Large intestine (tissue), 3 donors: ENCODE measurements at regions not wholly inside any gene's neighbourhood (a gene's known extent, or its start where the extent isn't known, plus 50 kb on each side); places are given as distances from the start of the nearest gene placed in this dataset.

ENCODE experiments used
- DNase-seq, 2 donors: peaks; one replicate each; pipeline versions ENCODE4 v3.0.0 to v3.0.0-alpha.2; 2013
- H3K27ac ChIP-seq: one replicate; pipeline ENCODE4 v1.5.1; 2013; ENCODE audit warnings: low read length
- H3K27me3 ChIP-seq: 2 replicates; pipeline ENCODE4 v1.6.1; 2013; ENCODE audit warnings: low read length; ENCODE audit not compliant: control insufficient read depth, insufficient read depth
- H3K36me3 ChIP-seq: 2 replicates; pipeline ENCODE4 v1.6.1; 2013; ENCODE audit warnings: low read length; ENCODE audit not compliant: control insufficient read depth, insufficient read depth
- H3K4me1 ChIP-seq: one replicate; pipeline ENCODE4 v1.6.1; 2013; ENCODE audit warnings: low read length; ENCODE audit not compliant: control insufficient read depth, insufficient read depth
- H3K4me3 ChIP-seq: one replicate; pipeline ENCODE4 v1.5.1; 2013; ENCODE audit warnings: low read length
- H3K9me3 ChIP-seq: one replicate; pipeline ENCODE4 v1.6.1; 2013; ENCODE audit warnings: mild to moderate bottlenecking, low read depth, low read length, moderate library complexity; ENCODE audit not compliant: control insufficient read depth
- WGBS: methylation state at CpG from one replicate; pipeline ENCODE4 v1.1.5; 2013; ENCODE audit warnings: low lambda C conversion rate; ENCODE audit not compliant: insufficient coverage; 5-methylcytosine and 5-hydroxymethylcytosine counted together

- H3K4me3 ChIP-seq: no peak overlapping the region
- no peak for DNase-seq
- H3K9me3 ChIP-seq: no peaks in the 10 kb centered on the region
- no peaks in the 10 kb centered on the region for H3K27me3 ChIP-seq
- H3K27ac ChIP-seq: no peak overlapping the region
- H3K36me3 ChIP-seq: no peaks in the 10 kb centered on the region
- WGBS: 75% methylated on average over 2 of the region's 4 CpGs
- no peaks in the 10 kb centered on the region for H3K4me1 ChIP-seq
Observed at GRCh38 chr18:980586-980985, 75.9 kb downstream of the ADCYAP1 start.

- Histone ChIP-seq H3K36me3 (no peaks in the 10 kb centered on the region), H3K4me3 (no peak overlapping the region), H3K4me1 (no peaks in the 10 kb centered on the region), H3K9me3 (no peaks in the 10 kb centered on the region), H3K27me3 (no peaks in the 10 kb centered on the region), H3K27ac (no peak overlapping the region)
- DNase-seq: no peak
- 100% methylated on average over 3 of the region's 4 CpGs for WGBS
Observed at GRCh38 chr18:984004-984403, 79.3 kb downstream of the ADCYAP1 start.

GRCh38 chr18:985212-985661, 80.6 kb downstream of the ADCYAP1 start:
- 40% methylated on average over 1 of the region's 6 CpGs for WGBS
- H3K4me3 ChIP-seq: no peak overlapping the region
- no peak overlapping the region for H3K27ac ChIP-seq
- DNase-seq: no peak
- H3K9me3 ChIP-seq: no peaks in the 10 kb centered on the region
- H3K36me3 ChIP-seq: no peaks in the 10 kb centered on the region
- no peaks in the 10 kb centered on the region for H3K27me3 ChIP-seq
- no peaks in the 10 kb centered on the region for H3K4me1 ChIP-seq

- no peak overlapping the region for H3K27ac ChIP-seq
- no peak for DNase-seq
- H3K9me3 ChIP-seq: no peaks in the 10 kb centered on the region
- no CpG with 5 or more reads among the region's 3 CpGs for WGBS
- H3K4me3 ChIP-seq: no peak overlapping the region
- no peaks in the 10 kb centered on the region for H3K27me3 ChIP-seq
- H3K4me1 ChIP-seq: no peaks in the 10 kb centered on the region
- no peaks in the 10 kb centered on the region for H3K36me3 ChIP-seq
Observed at GRCh38 chr18:986051-986450, 81.4 kb downstream of the ADCYAP1 start.

GRCh38 chr18:986552-986951, 81.9 kb downstream of the ADCYAP1 start:
- DNase-seq: no peak
- Histone ChIP-seq H3K27me3 (no peaks in the 10 kb centered on the region), H3K4me1 (no peaks in the 10 kb centered on the region), H3K4me3 (no peak overlapping the region), H3K9me3 (no peaks in the 10 kb centered on the region), H3K36me3 (no peaks in the 10 kb centered on the region), H3K27ac (no peak overlapping the region)
- 100% methylated on average over 1 of the region's 1 CpG for WGBS

- Histone ChIP-seq H3K27me3 (no peaks in the 10 kb centered on the region), H3K4me1 (no peaks in the 10 kb centered on the region), H3K27ac (no peak overlapping the region), H3K4me3 (no peak overlapping the region), H3K9me3 (no peaks in the 10 kb centered on the region), H3K36me3 (no peaks in the 10 kb centered on the region)
- no peak for DNase-seq
- WGBS: 60% methylated on average over 1 of the region's 6 CpGs
Observed at GRCh38 chr18:987325-988186, 82.9 kb downstream of the ADCYAP1 start.

GRCh38 chr18:989425-989824, 84.8 kb downstream of the ADCYAP1 start:
- Histone ChIP-seq H3K36me3 (no peaks in the 10 kb centered on the region), H3K27me3 (no peaks in the 10 kb centered on the region), H3K9me3 (no peaks in the 10 kb centered on the region), H3K4me1 (no peaks in the 10 kb centered on the region), H3K4me3 (no peak overlapping the region), H3K27ac (no peak overlapping the region)
- no peak for DNase-seq
- WGBS: no CpG with 5 or more reads among the region's 2 CpGs

GRCh38 chr18:990197-990596, 85.5 kb downstream of the ADCYAP1 start:
- no peaks in the 10 kb centered on the region for H3K36me3 ChIP-seq
- no peaks in the 10 kb centered on the region for H3K27me3 ChIP-seq
- no CpG with 5 or more reads among the region's 2 CpGs for WGBS
- H3K27ac ChIP-seq: no peak overlapping the region
- no peaks in the 10 kb centered on the region for H3K9me3 ChIP-seq
- H3K4me3 ChIP-seq: no peak overlapping the region
- no peak for DNase-seq
- H3K4me1 ChIP-seq: no peaks in the 10 kb centered on the region

- no peaks in the 10 kb centered on the region for H3K9me3 ChIP-seq
- no peaks in the 10 kb centered on the region for H3K27me3 ChIP-seq
- WGBS: 60% methylated on average over 1 of the region's 2 CpGs
- H3K27ac ChIP-seq: no peak overlapping the region
- H3K36me3 ChIP-seq: no peaks in the 10 kb centered on the region
- no peak overlapping the region for H3K4me3 ChIP-seq
- DNase-seq: no peak
- no peaks in the 10 kb centered on the region for H3K4me1 ChIP-seq
Observed at GRCh38 chr18:991441-991840, 86.8 kb downstream of the ADCYAP1 start.

- H3K36me3 ChIP-seq: no peaks in the 10 kb centered on the region
- no peaks in the 10 kb centered on the region for H3K9me3 ChIP-seq
- no peaks in the 10 kb centered on the region for H3K27me3 ChIP-seq
- 83% methylated on average over 1 of the region's 3 CpGs for WGBS
- H3K4me1 ChIP-seq: no peaks in the 10 kb centered on the region
- no peak overlapping the region for H3K4me3 ChIP-seq
- no peak overlapping the region for H3K27ac ChIP-seq
- DNase-seq: no peak
Observed at GRCh38 chr18:993560-993959, 88.9 kb downstream of the ADCYAP1 start.

- Histone ChIP-seq H3K27me3 (no peaks in the 10 kb centered on the region), H3K4me1 (no peaks in the 10 kb centered on the region), H3K9me3 (no peaks in the 10 kb centered on the region), H3K36me3 (no peaks in the 10 kb centered on the region), H3K27ac (no peak overlapping the region), H3K4me3 (no peak overlapping the region)
- no CpG with 5 or more reads among the region's 2 CpGs for WGBS
- DNase-seq: no peak
Observed at GRCh38 chr18:995629-996028, 91.0 kb downstream of the ADCYAP1 start.
